ENCODE measurements at regions not wholly inside any gene's neighbourhood (a gene's known extent, or its start where the extent isn't known, plus 50 kb on each side); places are given as distances from the start of the nearest gene placed in this dataset.

- no peak for TF ChIP-seq SNAPC4 (CRISPR knock-in tag; IDR thresholded peaks at IDR 0.05)
- TF ChIP-seq MIXL1 (CRISPR knock-in tag; IDR thresholded peaks at IDR 0.05) = peak; percentile 70; the same call in 1 of the 2 replicates
- peak; percentile 41; the same call in 1 of the 2 replicates for TF ChIP-seq ATF2 (CRISPR knock-in tag; IDR thresholded peaks at IDR 0.05)
- peak; percentile 86 for TF ChIP-seq PPARG (CRISPR knock-in tag; conservative IDR thresholded peaks at IDR 0.05)
- TF ChIP-seq CBFB (CRISPR knock-in tag; IDR thresholded peaks at IDR 0.05) = no peak; the same call in 1 of the 2 replicates
- no peak for TF ChIP-seq ARID2 (CRISPR knock-in tag; IDR thresholded peaks at IDR 0.05; ENCODE audit: borderline replicate concordance)
- TF ChIP-seq MTA1 (CRISPR knock-in tag; IDR thresholded peaks at IDR 0.05; ENCODE audit: borderline replicate concordance) = peak; percentile 98
- no peak for TF ChIP-seq GTF3A (CRISPR knock-in tag; conservative IDR thresholded peaks at IDR 0.05)
- peak; percentile 71; the same call in 1 of the 2 replicates for TF ChIP-seq PATZ1 (CRISPR knock-in tag; IDR thresholded peaks at IDR 0.05)
- TF ChIP-seq ZBTB38 (CRISPR knock-in tag; IDR thresholded peaks at IDR 0.05) = peak; percentile 36; the same call in 1 of the 2 replicates
- TF ChIP-seq ZNF512 (CRISPR knock-in tag; IDR thresholded peaks at IDR 0.05) = no peak
- TF ChIP-seq ZNF776 (CRISPR knock-in tag; IDR thresholded peaks at IDR 0.05) = peak; percentile 49; the same call in 1 of the 2 replicates
- TF ChIP-seq CENPX (CRISPR knock-in tag; IDR thresholded peaks at IDR 0.05) = no peak
- TF ChIP-seq HHEX (CRISPR knock-in tag; IDR thresholded peaks at IDR 0.05) = peak; percentile 67; the same call in 1 of the 2 replicates
- peak; percentile 36; the same call in 1 of the 2 replicates for TF ChIP-seq FOXK1 (CRISPR knock-in tag; IDR thresholded peaks at IDR 0.05; ENCODE audit: borderline replicate concordance, low read depth)
- no peak for TF ChIP-seq NFYC (CRISPR knock-in tag; IDR thresholded peaks at IDR 0.05)
- no peak for TF ChIP-seq SAFB2 (CRISPR knock-in tag; IDR thresholded peaks at IDR 0.05; ENCODE audit: borderline replicate concordance, low read depth)
- TF ChIP-seq EP300 (IDR thresholded peaks at IDR 0.05; ENCODE audit: low read depth in 2 of 2, low read length in 2 of 2) = peak; percentile 67 to 69; a peak in 3 of 4 replicates
- TF ChIP-seq EP300 (CRISPR knock-in tag; IDR thresholded peaks at IDR 0.05; ENCODE audit: borderline replicate concordance) = peak; percentile 41; the same call in 1 of the 2 replicates
- TF ChIP-seq FOSL1 (CRISPR knock-in tag; IDR thresholded peaks at IDR 0.05; ENCODE audit: borderline replicate concordance) = no peak; the same call in 1 of the 2 replicates
Measured at GRCh38 chr22:25402501-25403283, 161.8 kb upstream of the GRK3 start (continued).

Measured in HepG2 (cell line).